ENCODE measurements at regions not wholly inside any gene's neighbourhood (a gene's known extent, or its start where the extent isn't known, plus 50 kb on each side); places are given as distances from the start of the nearest gene placed in this dataset.

DNA sequence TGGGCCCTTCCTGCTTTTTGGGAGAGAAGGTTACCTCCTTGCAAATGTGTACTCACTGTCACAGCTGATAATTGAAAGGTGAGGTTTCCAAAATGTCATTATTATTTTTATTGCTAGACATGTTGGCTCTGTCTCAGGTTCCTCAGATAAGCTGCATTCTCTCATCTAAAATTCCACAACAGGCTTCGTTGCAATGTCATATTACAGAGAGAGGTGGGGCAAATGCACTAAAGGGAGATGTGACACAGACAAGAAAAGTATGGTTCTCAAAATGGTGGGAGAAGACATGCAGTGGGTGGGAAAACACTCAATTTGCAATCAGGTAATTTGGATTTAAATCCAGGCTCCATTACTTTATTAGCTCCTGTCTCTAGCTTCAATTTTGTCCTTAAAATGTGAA is 256.4 kb upstream of the POU3F2 start:
- no peak overlapping the region for H3K4me3 ChIP-seq
- 55% methylated on average over 1 of the region's 1 CpG for WGBS
- H3K36me3 ChIP-seq: no peaks in the 10 kb centered on the region
- H3K27me3 ChIP-seq: no peaks in the 10 kb centered on the region
- TF ChIP-seq POLR2A (IDR thresholded peaks at IDR 0.05): no peak
- TF ChIP-seq EP300 (IDR thresholded peaks at IDR 0.05): no peak
- no peak for TF ChIP-seq POLR2AphosphoS5 (IDR thresholded peaks at IDR 0.05)
- no peak for TF ChIP-seq CTCF (IDR thresholded peaks at IDR 0.05)
- DNase-seq (ENCODE audit: low spot score in 2 of 2): no peak
- no peaks in the 10 kb centered on the region for H3K4me1 ChIP-seq
- no peak overlapping the region for H3K27ac ChIP-seq
- H3K9me3 ChIP-seq: no peaks in the 10 kb centered on the region

DNA sequence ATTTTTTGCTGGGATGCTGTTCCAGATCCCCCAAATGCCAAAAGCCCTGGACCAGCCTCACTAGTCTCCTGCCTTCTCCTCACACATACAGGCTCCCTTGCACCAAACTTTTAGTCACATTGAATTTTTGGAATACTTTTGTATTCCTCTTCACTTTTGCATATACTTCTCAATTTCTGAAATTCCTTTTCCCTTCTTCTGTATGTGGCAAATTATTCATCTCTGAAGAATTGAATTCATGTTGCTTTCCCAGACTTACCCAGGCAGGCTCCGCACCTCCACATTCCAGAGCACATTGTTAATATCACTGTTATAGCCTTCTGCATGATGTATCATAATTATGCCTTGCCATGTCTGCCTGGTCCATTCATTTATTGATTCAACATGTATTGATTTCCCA is 255.3 kb upstream of the POU3F2 start:
- H3K4me1 ChIP-seq: no peaks in the 10 kb centered on the region
- 94% methylated on average over 1 of the region's 1 CpG for WGBS
- no peak for DNase-seq (ENCODE audit: low spot score in 2 of 2)
- TF ChIP-seq EP300 (IDR thresholded peaks at IDR 0.05) (no peak), CTCF (IDR thresholded peaks at IDR 0.05) (no peak), POLR2A (IDR thresholded peaks at IDR 0.05) (no peak), POLR2AphosphoS5 (IDR thresholded peaks at IDR 0.05) (no peak)
- H3K4me3 ChIP-seq: no peak overlapping the region
- no peaks in the 10 kb centered on the region for H3K9me3 ChIP-seq
- H3K36me3 ChIP-seq: no peaks in the 10 kb centered on the region
- no peak overlapping the region for H3K27ac ChIP-seq
- H3K27me3 ChIP-seq: no peaks in the 10 kb centered on the region

DNA sequence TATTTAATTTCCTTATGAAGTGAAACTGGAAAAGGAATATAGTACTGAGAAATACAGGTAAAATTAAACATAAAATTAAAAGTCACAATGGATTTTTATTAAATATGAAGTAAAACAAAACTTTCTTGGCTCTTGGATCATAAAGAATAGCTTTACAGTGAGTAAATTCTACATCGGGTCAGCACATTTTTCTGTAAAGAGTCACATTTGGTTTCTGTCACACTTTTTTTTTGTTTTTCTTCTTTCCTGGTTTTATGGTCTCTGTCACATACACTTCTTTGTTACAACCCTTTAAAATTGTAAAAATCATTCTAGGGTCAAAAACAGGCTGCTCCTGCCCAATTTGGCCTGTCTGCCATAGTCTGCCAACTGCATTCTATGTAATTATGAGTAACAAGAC is 254.4 kb upstream of the POU3F2 start:
- Histone ChIP-seq H3K9me3 (no peaks in the 10 kb centered on the region), H3K27me3 (no peaks in the 10 kb centered on the region), H3K4me1 (no peaks in the 10 kb centered on the region), H3K27ac (no peak overlapping the region), H3K4me3 (no peak overlapping the region), H3K36me3 (no peaks in the 10 kb centered on the region)
- 58% methylated on average over 1 of the region's 1 CpG for WGBS
- DNase-seq (ENCODE audit: low spot score in 2 of 2): no peak
- TF ChIP-seq CTCF (IDR thresholded peaks at IDR 0.05) (no peak), POLR2A (IDR thresholded peaks at IDR 0.05) (no peak), EP300 (IDR thresholded peaks at IDR 0.05) (no peak), POLR2AphosphoS5 (IDR thresholded peaks at IDR 0.05) (no peak)

GRCh38 chr6:98581705-98582104 is 252.7 kb upstream of the POU3F2 start:
- Histone ChIP-seq H3K27me3 (no peaks in the 10 kb centered on the region), H3K27ac (no peak overlapping the region), H3K9me3 (no peaks in the 10 kb centered on the region), H3K4me1 (no peaks in the 10 kb centered on the region), H3K4me3 (no peak overlapping the region), H3K36me3 (no peaks in the 10 kb centered on the region)
- TF ChIP-seq CTCF (IDR thresholded peaks at IDR 0.05): no peak
- DNase-seq (ENCODE audit: low spot score in 2 of 2): no peak
- WGBS: 54% methylated on average over 1 of the region's 1 CpG

GRCh38 chr6:98583506-98583905 is 250.9 kb upstream of the POU3F2 start:
- no peak for DNase-seq (ENCODE audit: low spot score in 2 of 2)
- H3K4me3 ChIP-seq: no peak overlapping the region
- TF ChIP-seq POLR2A (IDR thresholded peaks at IDR 0.05) (no peak), EP300 (IDR thresholded peaks at IDR 0.05) (no peak), POLR2AphosphoS5 (IDR thresholded peaks at IDR 0.05) (no peak), CTCF (IDR thresholded peaks at IDR 0.05) (no peak)
- no peak overlapping the region for H3K27ac ChIP-seq
- 52% methylated on average over 1 of the region's 1 CpG for WGBS
- H3K36me3 ChIP-seq: no peaks in the 10 kb centered on the region
- H3K4me1 ChIP-seq: no peaks in the 10 kb centered on the region
- no peaks in the 10 kb centered on the region for H3K27me3 ChIP-seq
- no peaks in the 10 kb centered on the region for H3K9me3 ChIP-seq
